GM21390 (cell line): ENCODE measurements at regions not wholly inside any gene's neighbourhood (a gene's known extent, or its start where the extent isn't known, plus 50 kb on each side); places are given as distances from the start of the nearest gene placed in this dataset.

Experiments used
- ATAC-seq: cut with Tn5 transposase; IDR thresholded peaks from one replicate; pipeline ENCODE4 v1.9.1; 2021; ENCODE audit not compliant: unreplicated experiment

GRCh38 chr16:62565706-62566105 is 529.5 kb upstream of the CDH8 start:
- ATAC-seq: no peak

DNA sequence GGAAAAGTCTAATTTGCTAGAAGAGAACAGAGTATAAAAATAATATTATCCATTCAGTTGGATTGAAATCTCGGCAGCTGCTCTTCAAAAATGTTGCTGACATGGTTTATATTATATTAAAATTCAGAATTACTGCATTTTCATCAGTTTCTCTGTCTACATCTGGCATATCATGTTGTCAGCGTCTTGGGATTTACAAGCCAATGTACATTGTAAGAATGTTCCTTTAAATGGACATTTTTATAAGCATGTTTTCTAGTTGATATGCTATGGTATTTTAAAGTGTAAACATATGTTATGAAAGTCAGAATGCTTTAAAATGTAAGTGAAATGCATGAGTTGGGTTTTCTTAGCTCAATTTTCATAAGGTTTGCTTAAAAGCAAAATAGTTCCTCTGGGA is 528.1 kb upstream of the CDH8 start:
- no peak for ATAC-seq

DNA sequence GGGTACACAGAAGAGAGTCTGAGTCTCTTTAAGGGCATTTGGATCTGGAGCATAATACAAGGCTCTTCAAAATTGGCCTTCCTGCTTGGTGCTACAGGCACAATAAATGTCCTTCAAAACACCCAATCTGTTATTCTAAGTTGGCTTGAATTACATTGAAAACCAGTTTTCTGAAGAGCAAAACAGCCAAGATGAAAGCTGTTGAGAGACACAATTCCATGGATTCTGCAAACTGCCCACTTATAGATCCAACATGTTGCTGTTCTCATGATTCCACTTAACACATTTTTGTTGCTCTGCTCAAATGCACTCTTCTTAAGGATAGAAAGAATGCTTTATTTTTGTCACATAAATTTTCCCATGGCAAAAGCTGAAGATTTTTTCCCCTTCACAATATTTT is 525.9 kb upstream of the CDH8 start:
- no peak for ATAC-seq

GRCh38 chr16:62549875-62550274 is 513.6 kb upstream of the CDH8 start:
- no peak for ATAC-seq

GRCh38 chr16:62548095-62548494 is 511.9 kb upstream of the CDH8 start:
- ATAC-seq: no peak

DNA sequence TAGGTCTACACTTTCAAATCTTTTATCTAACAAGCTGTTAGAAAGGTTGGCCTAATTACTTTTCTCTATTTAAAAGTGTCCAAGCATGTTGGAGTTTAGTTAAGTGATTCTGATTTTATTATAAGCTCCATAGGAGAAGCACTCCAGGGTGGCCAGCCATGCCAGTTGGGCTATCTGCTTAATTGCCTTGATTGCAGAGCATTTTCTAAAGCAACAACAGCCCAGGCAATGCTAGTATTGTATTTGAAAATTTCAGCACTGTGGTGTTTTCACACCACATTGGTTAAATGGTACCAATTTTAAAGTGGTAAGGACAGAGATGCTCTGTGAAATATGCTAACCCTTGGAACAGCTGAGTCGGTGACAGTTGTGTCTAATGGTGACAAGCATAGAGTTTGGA is 510.5 kb upstream of the CDH8 start:
- ATAC-seq: no peak

DNA sequence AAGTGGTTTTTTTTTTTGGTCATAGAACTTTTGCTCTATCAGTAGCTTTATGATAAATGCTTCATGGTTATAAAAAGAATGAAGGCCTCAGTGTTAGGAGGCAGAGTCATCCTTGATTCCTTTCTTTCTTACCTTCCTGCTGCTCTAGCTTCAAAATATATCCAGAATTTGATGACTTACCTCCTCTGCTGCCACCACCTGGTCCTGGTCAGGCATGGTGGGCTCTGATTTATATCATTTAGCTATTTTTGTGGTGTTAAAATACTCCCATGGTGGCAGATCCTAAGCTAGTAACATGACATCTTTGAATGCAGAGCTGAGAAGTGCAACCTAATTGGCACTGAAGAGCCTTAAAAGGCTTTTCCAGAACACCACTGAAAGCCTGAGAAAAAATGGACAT is 508.8 kb upstream of the CDH8 start:
- ATAC-seq: no peak

- ATAC-seq: no peak
These were observed 507.3 kb upstream of the CDH8 start for GRCh38 chr16:62543516-62543915.

DNA sequence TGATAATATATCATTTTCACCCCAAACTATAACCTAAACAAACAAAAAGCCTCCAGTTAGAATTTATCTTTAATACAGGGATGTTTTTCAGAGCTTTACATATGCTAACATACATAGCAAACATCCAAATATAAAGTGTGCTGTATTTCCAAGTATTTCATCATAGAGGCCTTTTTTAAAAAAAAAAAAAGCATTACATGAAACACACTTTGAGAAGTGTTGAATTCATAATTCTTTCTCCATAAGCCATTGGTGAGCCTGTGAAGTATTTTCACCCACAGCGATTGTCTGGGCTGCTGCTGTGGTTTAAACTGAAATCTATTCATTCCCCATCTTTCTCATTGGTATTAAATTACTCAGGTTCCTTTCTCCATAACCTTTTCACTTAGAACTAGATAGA is 503.4 kb upstream of the CDH8 start:
- no peak for ATAC-seq

DNA sequence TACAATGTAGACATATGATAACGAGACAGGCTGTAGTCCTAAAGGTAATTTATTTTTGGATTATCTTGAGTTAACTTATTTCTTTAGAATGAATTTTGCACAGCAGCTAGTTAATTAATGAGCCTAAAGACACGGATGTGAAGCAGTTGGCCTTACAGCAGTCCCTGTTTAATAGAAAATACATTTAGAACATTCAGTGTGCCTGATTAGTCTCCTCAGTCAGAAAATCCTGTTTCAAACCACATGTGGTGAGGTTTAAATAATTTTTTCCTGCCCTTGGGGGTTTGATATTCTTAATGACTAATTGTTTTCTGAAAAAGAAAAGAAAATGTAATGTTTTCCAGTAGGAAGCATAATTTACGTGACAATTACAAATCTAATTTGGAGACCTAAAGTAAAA is 494.2 kb upstream of the CDH8 start:
- no peak for ATAC-seq

GRCh38 chr16:62516001-62516400 is 479.8 kb upstream of the CDH8 start:
- no peak for ATAC-seq

GRCh38 chr16:62503073-62503472 is 466.8 kb upstream of the CDH8 start:
- ATAC-seq: no peak

- no peak for ATAC-seq
These were observed 442.7 kb upstream of the CDH8 start for GRCh38 chr16:62478903-62479458.

GRCh38 chr16:62477796-62478195 is 441.6 kb upstream of the CDH8 start:
- ATAC-seq: no peak

DNA sequence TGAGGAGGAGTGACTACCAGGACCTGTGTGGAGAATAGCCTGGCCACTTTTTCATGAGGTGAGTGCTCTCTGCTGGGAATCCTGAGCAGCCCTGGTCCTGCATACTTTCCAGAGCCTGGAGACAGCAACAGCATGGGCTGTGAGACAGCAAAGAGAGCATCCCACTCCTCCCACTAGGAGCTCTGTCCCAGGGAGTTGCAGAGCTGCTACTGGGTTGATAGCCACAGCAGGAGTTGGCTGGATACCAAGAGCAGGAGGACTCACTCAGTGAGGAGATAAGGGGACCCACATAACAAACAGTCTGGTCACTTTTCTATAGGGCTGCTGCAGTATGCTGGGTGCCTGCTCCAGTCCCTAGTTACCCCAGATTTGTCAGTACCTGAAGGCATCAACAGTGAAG is 439.3 kb upstream of the CDH8 start:
- no peak for ATAC-seq

DNA sequence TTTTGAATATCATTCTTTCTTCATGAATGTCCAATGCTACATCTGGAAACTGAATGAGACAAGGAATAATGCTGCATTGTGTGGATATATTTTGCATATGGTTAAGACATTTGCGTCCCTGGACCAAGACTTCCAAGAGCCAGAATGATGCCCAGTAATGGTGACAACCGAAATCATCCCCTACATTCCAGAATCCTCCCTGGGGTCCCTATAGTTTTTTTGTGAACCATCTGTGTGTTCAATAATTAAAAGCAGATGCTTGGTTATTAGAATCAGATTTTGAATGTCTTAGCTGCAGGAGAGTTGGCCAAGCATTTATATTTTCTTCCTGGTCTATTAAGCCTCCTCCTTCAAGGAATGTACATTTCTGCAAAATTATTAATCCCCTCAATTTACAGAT is 426.7 kb upstream of the CDH8 start:
- ATAC-seq: no peak

DNA sequence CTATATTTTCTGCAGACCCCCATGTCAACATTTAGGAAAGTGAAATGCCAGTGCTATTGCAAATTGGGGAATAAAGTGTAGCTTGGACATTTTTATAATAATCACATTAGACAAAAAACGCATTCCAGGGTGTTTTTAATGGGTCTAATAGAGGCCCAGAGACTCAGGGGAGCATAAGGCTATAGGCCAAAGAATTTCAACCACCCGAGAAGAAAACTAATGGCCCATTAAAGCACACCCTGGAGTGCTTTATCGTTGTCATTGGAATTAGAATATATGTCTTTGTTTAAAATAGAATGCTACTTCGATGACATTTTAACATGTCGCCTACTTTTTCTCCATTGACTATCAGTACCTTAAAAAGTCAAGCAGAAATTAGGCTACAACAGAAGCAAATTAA is 414.1 kb upstream of the CDH8 start:
- ATAC-seq: no peak

- no peak for ATAC-seq
These were observed 409.7 kb upstream of the CDH8 start for GRCh38 chr16:62445909-62446308.

GRCh38 chr16:62424206-62424605 is 388.0 kb upstream of the CDH8 start:
- no peak for ATAC-seq

GRCh38 chr16:62408760-62409159 is 372.5 kb upstream of the CDH8 start:
- ATAC-seq: no peak

DNA sequence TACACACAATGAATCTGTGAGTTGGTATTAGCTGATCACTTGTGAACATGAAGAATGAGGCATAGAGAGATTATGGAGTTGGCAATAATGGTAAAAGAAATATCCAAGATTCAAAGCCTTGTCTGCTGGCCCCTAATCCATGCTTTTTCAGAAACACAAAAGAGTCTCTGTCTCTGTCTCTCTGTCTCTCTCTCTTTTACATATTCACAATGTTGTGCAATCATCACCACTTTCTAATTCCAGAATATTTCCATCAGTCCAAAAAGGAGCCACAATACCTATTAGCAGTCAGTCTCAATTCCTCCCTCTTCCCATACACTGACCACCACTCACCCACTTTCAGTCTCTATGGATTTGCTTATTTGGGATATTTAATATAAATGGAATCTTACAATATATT is 370.1 kb upstream of the CDH8 start:
- no peak for ATAC-seq

- no peak for ATAC-seq
These were observed 368.8 kb upstream of the CDH8 start for GRCh38 chr16:62404842-62405611.

DNA sequence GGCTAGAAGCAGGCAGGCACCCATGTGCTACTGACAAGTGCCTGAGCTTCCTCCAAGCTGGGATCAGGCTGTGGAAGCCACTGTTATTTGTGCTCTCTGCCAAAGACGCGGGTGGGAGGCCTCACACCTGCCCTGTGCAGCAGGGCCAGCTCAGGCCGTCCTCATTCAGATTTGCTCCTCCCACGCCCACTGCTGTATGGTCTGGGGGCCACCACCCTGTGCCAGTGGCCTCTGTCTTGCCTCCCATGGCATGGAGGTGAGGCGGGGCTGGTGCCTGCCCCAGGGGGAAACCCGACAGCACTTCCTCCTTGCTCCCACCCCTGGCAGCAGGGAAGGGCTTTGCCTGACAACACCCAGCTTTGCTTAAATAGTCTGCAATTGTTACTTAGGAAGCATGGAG is 356.5 kb upstream of the CDH8 start:
- no peak for ATAC-seq
